RWPE2 (cell line): ENCODE measurements at regions not wholly inside any gene's neighbourhood (a gene's known extent, or its start where the extent isn't known, plus 50 kb on each side); places are given as distances from the start of the nearest gene placed in this dataset.

Source experiments
- ATAC-seq: fragments of 200-7000 bp; cut with Tn5 transposase; 3 replicates; pipeline ENCODE4 v1.9.1; 2021; ENCODE audit warnings: low read depth
- DNase-seq: peaks from one replicate; pipeline ENCODE4 v3.0.0-alpha.2; 2020; ENCODE audit warnings: low spot score
- H3K27ac ChIP-seq: fragments of 450-650 bp; 2 replicates; pipeline ENCODE4 v1.5.1; 2017; ENCODE audit warnings: mild to moderate bottlenecking; ENCODE audit not compliant: poor library complexity, severe bottlenecking
- H3K27me3 ChIP-seq: fragments of 250-450 bp; sonication (Bioruptor Pico); 2 replicates; pipeline ENCODE4 v1.5.1; 2021; ENCODE audit warnings: mild to moderate bottlenecking, moderate library complexity; ENCODE audit not compliant: insufficient read depth, poor library complexity, severe bottlenecking
- H3K36me3 ChIP-seq: fragments of 250-450 bp; sonication (Bioruptor Pico); 2 replicates; pipeline ENCODE4 v1.5.1; 2020; ENCODE audit warnings: low read depth, mild to moderate bottlenecking, moderate library complexity
- H3K4me1 ChIP-seq: fragments of 250-450 bp; sonication (Bioruptor Pico); 2 replicates; pipeline ENCODE4 v1.5.1; 2021; ENCODE audit warnings: mild to moderate bottlenecking, moderate library complexity; ENCODE audit not compliant: insufficient read depth, poor library complexity, severe bottlenecking
- H3K4me3 ChIP-seq: fragments of 250-450 bp; sonication (Bioruptor Pico); 2 replicates; pipeline ENCODE4 v1.5.1; 2021; ENCODE audit warnings: mild to moderate bottlenecking, moderate library complexity; ENCODE audit not compliant: severe bottlenecking
- H3K9me3 ChIP-seq: fragments of 250-450 bp; sonication (Bioruptor Pico); 2 replicates; pipeline ENCODE4 v1.5.1; 2021; ENCODE audit warnings: mild to moderate bottlenecking, moderate library complexity; ENCODE audit not compliant: severe bottlenecking
- TF ChIP-seq, protein P1 (sequence below): fragments of 450-650 bp; IDR thresholded peaks from one replicate; pipeline ENCODE4 v1.5.1; 2017; ENCODE audit warnings: mild to moderate bottlenecking, moderate library complexity; ENCODE audit not compliant: poor library complexity, severe bottlenecking

DNA sequence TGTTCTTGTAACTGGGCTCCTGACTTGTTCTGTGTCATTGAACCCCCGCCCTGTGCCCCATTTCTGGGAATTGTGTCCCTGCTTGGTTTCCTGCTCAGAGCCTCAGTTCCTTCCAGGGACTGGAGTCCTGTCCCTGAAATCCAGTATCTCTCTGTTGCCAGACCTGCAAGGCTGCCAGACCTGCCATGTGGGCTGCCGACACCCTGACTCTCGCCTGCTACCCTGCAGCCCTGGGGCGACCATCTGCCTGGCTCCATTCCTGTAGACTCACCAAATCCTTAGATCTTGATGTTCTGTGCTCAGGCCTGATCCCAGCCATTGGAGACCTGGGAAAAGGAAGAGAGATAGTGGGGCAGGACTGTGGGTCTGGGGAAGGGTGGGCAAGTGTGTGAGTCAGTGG is 383.3 kb upstream of the PROX1 start:
- H3K27ac ChIP-seq, result no peak overlapping the region
- no peaks in the 10 kb centered on the region for H3K27me3 ChIP-seq
- ATAC-seq (no peak), DNase-seq (no peak)
- H3K4me1 ChIP-seq, result no peaks in the 10 kb centered on the region
- no peaks in the 10 kb centered on the region for H3K9me3 ChIP-seq
- TF ChIP-seq, protein P1, sequence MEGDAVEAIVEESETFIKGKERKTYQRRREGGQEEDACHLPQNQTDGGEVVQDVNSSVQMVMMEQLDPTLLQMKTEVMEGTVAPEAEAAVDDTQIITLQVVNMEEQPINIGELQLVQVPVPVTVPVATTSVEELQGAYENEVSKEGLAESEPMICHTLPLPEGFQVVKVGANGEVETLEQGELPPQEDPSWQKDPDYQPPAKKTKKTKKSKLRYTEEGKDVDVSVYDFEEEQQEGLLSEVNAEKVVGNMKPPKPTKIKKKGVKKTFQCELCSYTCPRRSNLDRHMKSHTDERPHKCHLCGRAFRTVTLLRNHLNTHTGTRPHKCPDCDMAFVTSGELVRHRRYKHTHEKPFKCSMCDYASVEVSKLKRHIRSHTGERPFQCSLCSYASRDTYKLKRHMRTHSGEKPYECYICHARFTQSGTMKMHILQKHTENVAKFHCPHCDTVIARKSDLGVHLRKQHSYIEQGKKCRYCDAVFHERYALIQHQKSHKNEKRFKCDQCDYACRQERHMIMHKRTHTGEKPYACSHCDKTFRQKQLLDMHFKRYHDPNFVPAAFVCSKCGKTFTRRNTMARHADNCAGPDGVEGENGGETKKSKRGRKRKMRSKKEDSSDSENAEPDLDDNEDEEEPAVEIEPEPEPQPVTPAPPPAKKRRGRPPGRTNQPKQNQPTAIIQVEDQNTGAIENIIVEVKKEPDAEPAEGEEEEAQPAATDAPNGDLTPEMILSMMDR, result no peak
- no peak overlapping the region for H3K4me3 ChIP-seq
- H3K36me3 ChIP-seq, result no peaks in the 10 kb centered on the region

DNA sequence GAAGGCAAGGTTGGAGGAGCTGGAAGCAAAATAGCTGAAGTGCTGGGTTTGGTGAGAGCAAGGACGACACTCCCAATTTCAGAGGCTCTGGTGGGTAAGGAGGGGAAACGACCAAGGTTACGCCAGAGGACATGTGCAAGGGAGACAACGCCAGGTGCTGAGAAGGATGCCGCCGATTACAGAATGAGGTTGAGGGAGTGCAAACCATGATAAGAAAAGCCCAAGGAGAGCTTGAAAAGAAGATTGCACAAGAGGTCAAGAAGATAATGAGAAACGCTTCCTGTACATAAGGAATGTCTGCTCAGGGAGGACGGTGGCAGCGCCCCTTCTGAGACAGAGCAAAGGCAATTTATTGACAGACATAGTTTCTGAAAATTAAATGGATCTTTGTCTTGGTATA is 382.0 kb upstream of the PROX1 start:
- Histone ChIP-seq H3K9me3 (no peaks in the 10 kb centered on the region), H3K36me3 (no peaks in the 10 kb centered on the region), H3K4me1 (no peaks in the 10 kb centered on the region), H3K27ac (no peak overlapping the region), H3K4me3 (no peak overlapping the region), H3K27me3 (no peaks in the 10 kb centered on the region)
- DNase-seq (no peak), ATAC-seq (no peak)
- TF ChIP-seq, protein P1, result no peak

DNA sequence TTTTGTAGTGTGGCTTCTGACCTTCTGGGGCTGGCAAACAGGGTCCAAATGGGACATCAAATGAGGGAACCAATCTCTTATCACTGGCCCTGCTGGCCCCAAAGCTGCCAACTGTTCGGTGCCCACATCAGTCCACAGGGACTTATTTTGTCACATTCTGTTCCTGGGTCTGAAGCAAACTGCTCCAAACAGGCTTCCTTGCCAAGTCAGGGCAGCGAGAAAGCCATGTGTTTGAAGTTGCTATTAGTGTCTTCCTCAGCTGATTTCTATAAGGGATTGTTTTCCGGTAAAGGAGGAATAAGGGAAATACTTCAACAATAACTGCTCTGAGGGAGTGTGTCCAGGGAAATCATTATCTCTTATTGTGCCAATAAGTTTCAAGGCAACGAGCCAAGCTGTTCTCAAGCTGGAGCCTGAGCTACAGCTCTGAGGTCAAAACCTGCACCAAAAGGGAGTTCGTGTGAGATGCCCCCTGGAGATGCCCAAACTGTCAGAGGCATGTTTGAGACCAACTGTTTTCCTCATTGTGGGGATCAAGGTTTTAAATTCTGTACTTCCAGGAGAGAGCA is 381.4 kb upstream of the PROX1 start:
- no peak for DNase-seq
- H3K9me3 ChIP-seq, result no peaks in the 10 kb centered on the region
- no peak for ATAC-seq
- no peak overlapping the region for H3K27ac ChIP-seq
- H3K36me3 ChIP-seq, result no peaks in the 10 kb centered on the region
- H3K4me3 ChIP-seq, result no peak overlapping the region
- TF ChIP-seq, protein P1, result no peak
- no peaks in the 10 kb centered on the region for H3K27me3 ChIP-seq
- no peaks in the 10 kb centered on the region for H3K4me1 ChIP-seq

DNA sequence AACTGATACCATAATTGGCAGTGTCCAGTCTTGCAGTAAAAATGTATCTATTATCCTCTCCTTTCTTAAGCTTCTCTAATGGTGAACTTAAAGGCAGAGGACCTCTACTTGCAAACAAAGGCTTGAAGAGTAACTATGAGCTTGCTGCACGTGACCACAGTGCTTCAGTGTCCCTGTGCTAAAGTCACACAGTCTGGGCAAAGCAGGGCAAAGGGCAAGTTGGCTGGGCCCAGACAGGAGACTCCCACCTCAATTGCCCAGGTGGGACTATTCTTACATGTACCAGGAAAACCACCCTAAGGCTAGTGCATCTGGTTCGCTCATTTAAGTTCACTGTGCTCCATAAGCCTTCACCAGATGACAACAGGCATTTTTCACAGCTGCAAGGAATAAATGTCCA is 374.2 kb upstream of the PROX1 start:
- no peak overlapping the region for H3K4me3 ChIP-seq
- H3K36me3 ChIP-seq, result no peaks in the 10 kb centered on the region
- H3K27ac ChIP-seq, result no peak overlapping the region
- ATAC-seq (no peak), DNase-seq (no peak)
- TF ChIP-seq, protein P1, result no peak
- H3K27me3 ChIP-seq, result no peaks in the 10 kb centered on the region
- no peaks in the 10 kb centered on the region for H3K4me1 ChIP-seq
- no peaks in the 10 kb centered on the region for H3K9me3 ChIP-seq

DNA sequence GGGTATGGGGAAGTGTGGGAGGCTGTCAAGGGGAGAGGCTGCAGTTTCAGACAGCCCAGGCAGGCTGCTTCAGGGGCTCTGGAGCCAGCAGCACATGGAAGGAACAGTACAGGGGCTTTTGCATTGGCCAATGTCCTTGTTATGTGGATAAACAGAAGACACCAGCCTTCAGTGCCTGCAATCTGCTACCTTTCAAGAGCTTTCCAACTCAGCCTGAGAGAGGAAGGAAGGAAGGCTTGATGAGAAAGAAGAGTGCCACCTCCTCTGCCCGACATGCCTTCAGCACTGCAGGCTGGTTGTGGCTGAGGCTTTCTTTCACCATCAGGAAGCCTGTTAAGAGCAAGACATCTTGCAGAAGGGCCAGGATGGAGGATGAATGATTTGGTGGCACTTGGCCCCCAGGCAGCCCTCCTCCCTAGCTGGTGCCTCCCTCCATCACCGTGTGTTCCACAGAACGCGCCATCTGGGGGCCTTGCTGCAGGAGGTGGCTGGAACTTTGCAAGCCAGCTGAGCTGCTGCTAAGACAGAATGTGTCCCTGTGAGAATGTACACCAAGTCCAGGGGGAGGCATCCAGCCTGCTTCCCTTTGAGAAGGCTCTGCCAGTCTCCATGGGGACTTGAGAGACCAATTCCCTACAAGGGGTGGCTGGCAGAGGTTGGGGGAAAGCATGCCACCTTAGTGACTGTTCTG is 372.4 kb upstream of the PROX1 start:
- no peaks in the 10 kb centered on the region for H3K36me3 ChIP-seq
- H3K4me1 ChIP-seq, result no peaks in the 10 kb centered on the region
- H3K27ac ChIP-seq, result no peak overlapping the region
- DNase-seq, result no peak
- no peaks in the 10 kb centered on the region for H3K9me3 ChIP-seq
- TF ChIP-seq, protein P1, result no peak
- H3K4me3 ChIP-seq, result no peak overlapping the region
- no peaks in the 10 kb centered on the region for H3K27me3 ChIP-seq
- no peak for ATAC-seq
